SK-N-SH (cell line): ENCODE measurements at regions not wholly inside any gene's neighbourhood (a gene's known extent, or its start where the extent isn't known, plus 50 kb on each side); places are given as distances from the start of the nearest gene placed in this dataset.

Experiments
- CTCF ChIA-PET: fragments of 300-600, 350-600 bp; formaldehyde crosslinking; extraction: SDS; loops from one replicate; lab custom pipeline; 2021; lab: Yijun Ruan, JAX
- POLR2A ChIA-PET: fragments of 350-600 bp; sonication (Branson Sonifier 250); formaldehyde crosslinking; extraction: SDS; loops from one replicate; lab custom pipeline; 2020; ENCODE audit warnings: antibody characterized with exemption, inconsistent platforms; lab: Yijun Ruan, JAX
- DNase-seq: peaks from one replicate; pipeline ENCODE4 v3.0.0; 2012
- H2AFZ ChIP-seq: fragments of 200-600 bp; sonication (generic); 2 replicates; pipeline ENCODE4 v1.8.1; 2016; ENCODE audit warnings: antibody characterized with exemption, mild to moderate bottlenecking, low read depth
- H3F3A ChIP-seq: fragments of 200-600 bp; sonication (generic); replicated peaks from 2 replicates; pipeline ENCODE3; 2016; ENCODE audit warnings: antibody characterized with exemption, mild to moderate bottlenecking; ENCODE audit not compliant: insufficient read depth
- H3K27ac ChIP-seq, 2 experiments: fragments of 200-500 bp in 1 of 2; fragments of 200-600 bp in 1 of 2; sonication (Bioruptor generic) in 1 of 2; sonication (generic), shearing (Covaris generic) in 1 of 2; 2 replicates each; pipeline versions ENCODE4 v1.5.1 to v1.6.1; 2014 to 2016; ENCODE audit warnings: low read depth in 2 of 2, inconsistent platforms in 1 of 2, low read length in 1 of 2, mild to moderate bottlenecking in 1 of 2, mixed read lengths in 1 of 2
- H3K27me3 ChIP-seq: fragments of 200-600 bp; sonication (generic), shearing (Covaris generic); 2 replicates; pipeline ENCODE4 v1.6.1; 2016; ENCODE audit warnings: mixed run types; ENCODE audit not compliant: insufficient read depth
- H3K36me3 ChIP-seq, 2 experiments: fragments of 200-500 bp in 1 of 2; fragments of 200-600 bp in 1 of 2; sonication (Bioruptor generic) in 1 of 2; sonication (generic) in 1 of 2; replicated peaks in 1 of 2; 2 replicates each; pipeline versions ENCODE3 to v1.5.1; 2014 to 2016; ENCODE audit warnings: low read length in 1 of 2, mild to moderate bottlenecking in 1 of 2; ENCODE audit not compliant: insufficient read depth in 2 of 2, control insufficient read depth in 1 of 2
- H3K4me1 ChIP-seq, 2 experiments: fragments of 200-500 bp in 1 of 2; fragments of 200-600 bp in 1 of 2; sonication (Bioruptor generic) in 1 of 2; sonication (generic), shearing (Covaris generic) in 1 of 2; 2 replicates each; pipeline versions ENCODE4 v1.5.1 to v1.6.1; 2014 to 2016; ENCODE audit warnings: low read depth in 1 of 2, low read length in 1 of 2, mixed run types in 1 of 2; ENCODE audit not compliant: insufficient read depth in 2 of 2, control insufficient read depth in 1 of 2
- H3K4me2 ChIP-seq: fragments of 200-600 bp; sonication (generic), shearing (Covaris generic); 2 replicates; pipeline ENCODE4 v1.6.1; 2017; ENCODE audit warnings: mixed run types
- H3K4me3 ChIP-seq, 2 experiments: fragments of 200-500 bp in 1 of 2; fragments of 200-600 bp in 1 of 2; sonication (Bioruptor generic) in 1 of 2; sonication (generic), shearing (Covaris generic) in 1 of 2; 2 replicates each; pipeline versions ENCODE4 v1.5.1 to v1.8.1; 2014 to 2016; ENCODE audit warnings: low read depth in 2 of 2, inconsistent platforms in 1 of 2, low read length in 1 of 2, mild to moderate bottlenecking in 1 of 2, mixed read lengths in 1 of 2, moderate library complexity in 1 of 2
- H3K79me2 ChIP-seq: fragments of 200-600 bp; sonication (generic); 2 replicates; pipeline ENCODE4 v1.8.1; 2017; ENCODE audit warnings: mild to moderate bottlenecking; ENCODE audit not compliant: insufficient read depth
- H3K9ac ChIP-seq: fragments of 200-600 bp; sonication (generic); 2 replicates; pipeline ENCODE4 v1.6.1; 2017; ENCODE audit warnings: mixed run types
- H3K9me2 ChIP-seq: fragments of 200-600 bp; sonication (generic); 2 replicates; pipeline ENCODE4 v1.6.1; 2017; ENCODE audit warnings: mixed run types
- H3K9me3 ChIP-seq: fragments of 200-600 bp; sonication (generic); 2 replicates; pipeline ENCODE4 v1.6.1; 2017; ENCODE audit warnings: mixed run types, mild to moderate bottlenecking, moderate library complexity
- H4K20me1 ChIP-seq: fragments of 200-600 bp; sonication (generic); 2 replicates; pipeline ENCODE4 v1.6.1; 2017; ENCODE audit warnings: mild to moderate bottlenecking, mixed run types; ENCODE audit not compliant: insufficient read depth
- EZH2phosphoT487 ChIP-seq: fragments of 200-600 bp; sonication (generic); IDR thresholded peaks from 2 replicates; pipeline ENCODE4 v1.6.1; 2017; ENCODE audit warnings: low read depth, mixed run types, mild to moderate bottlenecking, antibody characterized with exemption, moderate library complexity, borderline replicate concordance
- FOSL2 ChIP-seq: IDR thresholded peaks from 2 replicates; pipeline ENCODE4 v1.4.0; 2012; ENCODE audit warnings: low read depth, mild to moderate bottlenecking, moderate library complexity, borderline replicate concordance
- FOXJ3 ChIP-seq: sonication (generic); formaldehyde crosslinking; IDR thresholded peaks from 2 replicates; pipeline ENCODE4 v1.5.1; 2020; ENCODE audit warnings: mild to moderate bottlenecking, missing genetic modification reagents
- FOXM1 ChIP-seq: IDR thresholded peaks from 2 replicates; pipeline ENCODE4 v1.4.0; 2012; ENCODE audit warnings: low read depth, mild to moderate bottlenecking
- GABPA ChIP-seq: IDR thresholded peaks from 2 replicates; pipeline ENCODE4 v1.4.0; 2012; ENCODE audit warnings: low read depth, mild to moderate bottlenecking
- GATA2 ChIP-seq: sonication (generic); formaldehyde crosslinking; IDR thresholded peaks from 2 replicates; pipeline ENCODE4 v1.5.0; 2020; ENCODE audit warnings: mild to moderate bottlenecking, missing genetic modification reagents
- JUND ChIP-seq: IDR thresholded peaks from 2 replicates; pipeline ENCODE4 v1.4.0; 2012
- MXI1 ChIP-seq: IDR thresholded peaks from 2 replicates; pipeline ENCODE4 v1.6.1; 2012; ENCODE audit warnings: mild to moderate bottlenecking, low read depth, low read length, improper control_type of control experiment
- NRF1 ChIP-seq: IDR thresholded peaks from 2 replicates; pipeline ENCODE4 v1.6.1; 2012; ENCODE audit warnings: low read depth, mild to moderate bottlenecking, low read length
- POLR2AphosphoS5 ChIP-seq: IDR thresholded peaks from 2 replicates; pipeline ENCODE4 v1.6.1; 2012; ENCODE audit warnings: low read depth, low read length
- RAD21 ChIP-seq: IDR thresholded peaks from 2 replicates; pipeline ENCODE4 v1.6.1; 2012; ENCODE audit warnings: mild to moderate bottlenecking, low read length
- REST ChIP-seq: IDR thresholded peaks from 2 replicates; pipeline ENCODE4 v1.6.1; 2012; ENCODE audit warnings: mild to moderate bottlenecking, low read depth, low read length, moderate library complexity
- RXRA ChIP-seq: IDR thresholded peaks from 2 replicates; pipeline ENCODE4 v1.4.0; 2012; ENCODE audit warnings: low read depth, mild to moderate bottlenecking, borderline replicate concordance
- TAF1 ChIP-seq: IDR thresholded peaks from 2 replicates; pipeline ENCODE4 v1.6.1; 2012; ENCODE audit warnings: low read depth, mild to moderate bottlenecking, low read length, moderate library complexity, borderline replicate concordance
- TEAD4 ChIP-seq: IDR thresholded peaks from 2 replicates; pipeline ENCODE4 v1.4.0; 2012; ENCODE audit warnings: mild to moderate bottlenecking, borderline replicate concordance; ENCODE audit not compliant: insufficient read depth
- USF1 ChIP-seq: IDR thresholded peaks from 2 replicates; pipeline ENCODE4 v1.4.0; 2012; ENCODE audit warnings: low read depth, borderline replicate concordance
- WGBS: methylation state at CpG from one replicate; pipeline ENCODE4 v1.1.6; 2017; ENCODE audit warnings: low lambda C conversion rate; 5-methylcytosine and 5-hydroxymethylcytosine counted together
- TF ChIP-seq, protein P1 (sequence below): fragments of 150-350 bp; IDR thresholded peaks from 2 replicates; pipeline ENCODE4 v1.6.1; 2017; ENCODE audit warnings: antibody characterized with exemption, low read length, low read depth, borderline replicate concordance
- TF ChIP-seq, protein P2 (sequence below): IDR thresholded peaks from 2 replicates; pipeline ENCODE4; 2012

GRCh38 chr18:10140461-10141282 is 226.9 kb downstream of the VAPA start:
- Histone ChIP-seq H3K36me3 (no peaks in the 10 kb centered on the region), H3K9me2 (no peaks in the 10 kb centered on the region), H3F3A (peaks cover 24% of the 10 kb centered on the region), H4K20me1 (no peaks in the 10 kb centered on the region), H3K27ac (peak overlapping the region in 1 of 2 experiments; percentile 91; a peak in 2 of 4 replicates), H3K9ac (peak overlapping the region; percentile 23; the same call in 1 of the 2 replicates), H3K4me2 (peak overlapping the region; percentile 57), H3K9me3 (no peaks in the 10 kb centered on the region), H3K4me3 (no peak overlapping the region), H2AFZ (0 out of 2 replicates have a peak overlapping the region, but pooled peaks have one; percentile 32), H3K79me2 (no peaks in the 10 kb centered on the region), H3K4me1 (peaks cover 0 to 28% of the 10 kb centered on the region in 2 experiments; a peak in 3 of 4 replicates), H3K27me3 (no peaks in the 10 kb centered on the region)
- CTCF ChIA-PET = interaction anchor here (0.9 kb wide), 1 partner anchor 21 kb away, joined by 3 read pairs; no protein-coding TSS in a partner anchor
- no peak for TF ChIP-seq REST
- no peak for TF ChIP-seq MXI1
- TF ChIP-seq GATA2 (CRISPR knock-in tag) = no peak
- no peak for TF ChIP-seq TAF1
- no peak for TF ChIP-seq NRF1
- no peak for TF ChIP-seq RXRA
- TF ChIP-seq, protein P1, sequence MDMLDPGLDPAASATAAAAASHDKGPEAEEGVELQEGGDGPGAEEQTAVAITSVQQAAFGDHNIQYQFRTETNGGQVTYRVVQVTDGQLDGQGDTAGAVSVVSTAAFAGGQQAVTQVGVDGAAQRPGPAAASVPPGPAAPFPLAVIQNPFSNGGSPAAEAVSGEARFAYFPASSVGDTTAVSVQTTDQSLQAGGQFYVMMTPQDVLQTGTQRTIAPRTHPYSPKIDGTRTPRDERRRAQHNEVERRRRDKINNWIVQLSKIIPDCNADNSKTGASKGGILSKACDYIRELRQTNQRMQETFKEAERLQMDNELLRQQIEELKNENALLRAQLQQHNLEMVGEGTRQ = no peak
- no peak for TF ChIP-seq FOXJ3 (CRISPR knock-in tag)
- no peak for TF ChIP-seq FOXM1
- TF ChIP-seq, protein P2, sequence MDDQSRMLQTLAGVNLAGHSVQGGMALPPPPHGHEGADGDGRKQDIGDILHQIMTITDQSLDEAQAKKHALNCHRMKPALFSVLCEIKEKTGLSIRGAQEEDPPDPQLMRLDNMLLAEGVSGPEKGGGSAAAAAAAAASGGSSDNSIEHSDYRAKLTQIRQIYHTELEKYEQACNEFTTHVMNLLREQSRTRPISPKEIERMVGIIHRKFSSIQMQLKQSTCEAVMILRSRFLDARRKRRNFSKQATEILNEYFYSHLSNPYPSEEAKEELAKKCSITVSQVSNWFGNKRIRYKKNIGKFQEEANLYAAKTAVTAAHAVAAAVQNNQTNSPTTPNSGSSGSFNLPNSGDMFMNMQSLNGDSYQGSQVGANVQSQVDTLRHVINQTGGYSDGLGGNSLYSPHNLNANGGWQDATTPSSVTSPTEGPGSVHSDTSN = no peak
- no peak for TF ChIP-seq RAD21
- TF ChIP-seq POLR2AphosphoS5 = no peak
- no peak for TF ChIP-seq FOSL2
- TF ChIP-seq USF1 = no peak
- no peak for TF ChIP-seq JUND
- TF ChIP-seq TEAD4 = no peak
- no peak for TF ChIP-seq EZH2phosphoT487
- no peak for TF ChIP-seq GABPA
- WGBS = 64% methylated on average over 7 of the region's 7 CpGs
- POLR2A ChIA-PET = no interaction called here
- DNase-seq = no peak
